ENCODE measurements at regions not wholly inside any gene's neighbourhood (a gene's known extent, or its start where the extent isn't known, plus 50 kb on each side); places are given as distances from the start of the nearest gene placed in this dataset.

- no peak for TF ChIP-seq CTCF (conservative IDR thresholded peaks at IDR 0.05; ENCODE audit: low read length)
- DNase-seq (ENCODE audit: low read depth) = no peak
These were observed 118.7 kb upstream of the FST start for GRCh38 chr5:53361708-53362107.

GRCh38 chr5:53362521-53362941 is 117.9 kb upstream of the FST start:
- TF ChIP-seq CTCF (conservative IDR thresholded peaks at IDR 0.05; ENCODE audit: low read length) = no peak
- no peak overlapping the region for H3K4me3 ChIP-seq (ENCODE audit: low read length)
- peak; percentile 99 for DNase-seq (ENCODE audit: low read depth)

More at GRCh38 chr5:53361708-53362107, 118.7 kb upstream of the FST start:
- H3K4me3 ChIP-seq (ENCODE audit: low read length) = no peak overlapping the region

- DNase-seq (ENCODE audit: low read depth) = no peak
- no peak overlapping the region for H3K4me3 ChIP-seq (ENCODE audit: low read length)
- no peak for TF ChIP-seq CTCF (conservative IDR thresholded peaks at IDR 0.05; ENCODE audit: low read length)
These were observed 116.4 kb upstream of the FST start for GRCh38 chr5:53364061-53364460.

GRCh38 chr5:53366245-53366644 is 114.2 kb upstream of the FST start:
- no peak for DNase-seq (ENCODE audit: low read depth)
- H3K4me3 ChIP-seq (ENCODE audit: low read length) = no peak overlapping the region
- no peak for TF ChIP-seq CTCF (conservative IDR thresholded peaks at IDR 0.05; ENCODE audit: low read length)

- DNase-seq (ENCODE audit: low read depth) = no peak
- no peak for TF ChIP-seq CTCF (conservative IDR thresholded peaks at IDR 0.05; ENCODE audit: low read length)
- no peak overlapping the region for H3K4me3 ChIP-seq (ENCODE audit: low read length)
These were observed 112.7 kb upstream of the FST start for GRCh38 chr5:53367727-53368126.

GRCh38 chr5:53368516-53368915 is 111.9 kb upstream of the FST start:
- DNase-seq (ENCODE audit: low read depth) = peak; percentile 58

More at GRCh38 chr5:53368516-53368915, 111.9 kb upstream of the FST start:
- no peak overlapping the region for H3K4me3 ChIP-seq (ENCODE audit: low read length)
- TF ChIP-seq CTCF (conservative IDR thresholded peaks at IDR 0.05; ENCODE audit: low read length) = no peak

Data from AG10803 (cell line).